ENCODE measurements at regions not wholly inside any gene's neighbourhood (a gene's known extent, or its start where the extent isn't known, plus 50 kb on each side); places are given as distances from the start of the nearest gene placed in this dataset.

DNA sequence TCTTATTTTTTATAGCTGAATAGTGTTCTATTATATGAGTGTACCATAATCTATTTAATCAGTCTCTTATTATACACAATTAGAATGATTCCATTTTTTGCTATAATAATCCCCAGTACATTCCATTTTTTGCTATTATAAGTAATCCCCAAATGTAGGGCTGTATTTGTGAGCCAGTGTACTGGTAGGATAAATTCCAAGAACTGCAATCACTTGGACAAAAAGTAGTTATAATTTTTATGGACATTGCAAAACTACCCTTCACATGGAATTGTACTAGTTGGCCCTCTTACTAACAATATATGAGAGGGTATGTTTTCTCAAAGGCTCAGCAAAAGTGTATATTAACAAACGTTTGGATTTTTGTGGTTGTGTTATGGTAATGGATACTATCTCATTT, 481.7 kb upstream of the CLINT1 start:
- DNase-seq = no peak

DNA sequence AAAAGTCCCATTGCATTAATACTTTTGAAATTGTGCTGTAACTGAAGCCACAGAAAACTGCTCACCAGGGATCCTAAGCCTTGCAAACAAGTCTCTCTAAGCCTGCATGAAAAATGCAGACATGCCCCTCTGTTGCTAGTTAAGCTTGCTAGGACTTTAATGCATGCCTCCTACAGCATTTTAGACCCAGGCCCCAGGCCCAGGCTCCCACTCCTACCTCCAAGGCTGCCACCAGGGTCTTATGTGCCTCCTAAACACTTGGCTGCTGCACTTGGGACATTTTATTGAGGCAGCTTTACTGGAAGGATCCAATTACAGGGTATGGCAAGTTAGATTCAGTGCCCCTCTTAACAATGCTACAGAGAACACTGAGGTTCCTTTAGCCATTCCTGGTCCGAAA, 467.3 kb upstream of the CLINT1 start:
- DNase-seq = no peak

DNA sequence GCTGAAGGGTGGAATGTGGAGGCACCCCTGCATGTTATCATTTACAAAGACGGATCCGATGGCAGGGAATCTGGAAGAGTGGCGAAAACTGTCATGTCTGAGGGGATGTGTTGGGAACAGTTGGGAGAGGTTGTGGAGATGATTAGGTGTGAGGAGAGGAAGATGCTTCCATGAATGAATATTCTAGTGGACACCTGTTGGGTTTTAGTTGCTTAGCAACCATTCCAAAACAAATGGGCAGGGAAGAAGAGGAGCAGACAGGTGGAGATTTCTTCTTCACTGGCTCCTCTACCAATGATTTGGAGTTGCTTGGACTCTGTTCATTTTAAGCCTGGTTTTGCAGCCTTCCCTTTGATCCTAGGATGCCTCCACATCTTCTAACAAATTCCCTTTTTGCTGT, 465.3 kb upstream of the CLINT1 start:
- no peak for DNase-seq

DNA sequence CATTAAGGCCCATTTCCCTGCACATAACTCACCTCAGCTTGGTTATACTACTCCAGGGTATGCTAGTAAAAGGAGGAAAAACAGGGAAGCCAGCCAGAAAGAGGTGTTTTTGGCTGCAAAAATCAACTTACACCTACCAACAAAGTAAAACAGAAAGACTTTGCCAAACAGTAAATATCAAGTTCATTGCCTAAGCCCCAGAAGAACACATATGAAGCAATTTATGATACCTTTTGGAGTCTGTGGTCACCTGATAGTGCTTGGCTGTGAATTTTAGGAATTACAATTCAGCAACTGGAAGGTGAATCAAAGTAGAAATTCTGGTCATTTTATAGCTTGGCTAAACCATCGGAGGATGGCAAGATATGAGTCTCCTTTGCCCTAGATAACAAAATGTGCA, 463.7 kb upstream of the CLINT1 start:
- DNase-seq = no peak

DNA sequence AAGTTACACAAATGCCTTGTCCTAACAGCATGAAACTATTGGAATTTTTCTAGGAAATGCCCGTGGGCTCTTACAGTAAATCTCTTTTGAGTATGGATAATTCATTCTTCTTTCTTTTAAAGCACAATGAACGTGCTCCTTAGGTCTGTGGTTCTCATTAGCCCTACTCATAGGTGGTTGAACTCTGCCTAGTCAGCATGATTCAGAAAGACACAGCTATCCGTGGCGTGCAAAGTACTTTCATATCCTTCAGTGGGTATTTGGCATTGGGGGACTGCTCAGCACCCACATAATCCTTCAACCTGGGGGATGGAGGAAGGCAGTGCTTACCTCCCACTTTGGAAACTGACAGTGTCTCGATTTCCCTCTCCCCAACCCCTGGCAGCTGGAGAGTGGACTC, 462.0 kb upstream of the CLINT1 start:
- DNase-seq = no peak

DNA sequence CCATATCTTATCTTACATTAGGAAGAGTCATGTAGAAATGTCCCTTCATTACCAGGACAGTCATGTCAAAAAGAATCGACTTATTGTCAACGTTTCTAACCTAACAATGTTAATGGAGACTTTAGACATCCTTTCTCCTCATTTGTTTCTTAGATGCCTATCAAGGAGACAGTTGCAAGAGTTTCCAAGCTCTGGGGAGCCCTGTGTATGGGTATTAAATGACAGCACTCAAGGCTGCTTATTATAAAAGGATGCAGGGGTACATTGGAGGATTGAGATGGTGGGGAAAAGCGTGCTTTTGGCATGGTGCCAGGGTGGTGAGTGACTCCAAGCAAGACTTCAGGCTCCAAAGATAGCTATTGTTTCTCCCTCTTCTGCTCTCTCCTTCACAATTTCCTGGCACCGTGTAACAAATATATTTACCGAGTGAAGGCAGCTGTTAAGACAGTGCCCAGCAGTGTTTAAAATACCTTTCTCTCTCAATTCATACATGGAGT, 461.3 kb upstream of the CLINT1 start:
- no peak for DNase-seq

DNA sequence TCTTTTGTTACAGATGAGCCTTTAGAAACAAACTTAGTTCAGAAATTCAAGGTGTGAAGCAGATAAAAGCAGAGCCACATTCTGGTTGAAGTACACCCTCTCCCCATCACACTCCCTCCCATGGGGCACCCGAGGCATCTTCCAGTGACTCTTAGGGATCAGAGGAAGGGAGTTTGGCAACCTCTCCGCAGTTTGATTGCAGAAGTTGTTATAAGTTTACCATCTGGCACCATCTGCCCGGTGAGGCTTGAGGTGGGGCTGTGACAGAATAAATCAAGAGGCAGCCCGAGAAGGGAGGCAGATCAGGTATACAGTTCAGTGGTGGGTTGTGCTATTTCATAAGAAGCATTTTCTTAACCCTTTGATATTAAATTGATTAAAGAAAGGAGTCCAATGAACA, 458.6 kb upstream of the CLINT1 start:
- DNase-seq = no peak

DNA sequence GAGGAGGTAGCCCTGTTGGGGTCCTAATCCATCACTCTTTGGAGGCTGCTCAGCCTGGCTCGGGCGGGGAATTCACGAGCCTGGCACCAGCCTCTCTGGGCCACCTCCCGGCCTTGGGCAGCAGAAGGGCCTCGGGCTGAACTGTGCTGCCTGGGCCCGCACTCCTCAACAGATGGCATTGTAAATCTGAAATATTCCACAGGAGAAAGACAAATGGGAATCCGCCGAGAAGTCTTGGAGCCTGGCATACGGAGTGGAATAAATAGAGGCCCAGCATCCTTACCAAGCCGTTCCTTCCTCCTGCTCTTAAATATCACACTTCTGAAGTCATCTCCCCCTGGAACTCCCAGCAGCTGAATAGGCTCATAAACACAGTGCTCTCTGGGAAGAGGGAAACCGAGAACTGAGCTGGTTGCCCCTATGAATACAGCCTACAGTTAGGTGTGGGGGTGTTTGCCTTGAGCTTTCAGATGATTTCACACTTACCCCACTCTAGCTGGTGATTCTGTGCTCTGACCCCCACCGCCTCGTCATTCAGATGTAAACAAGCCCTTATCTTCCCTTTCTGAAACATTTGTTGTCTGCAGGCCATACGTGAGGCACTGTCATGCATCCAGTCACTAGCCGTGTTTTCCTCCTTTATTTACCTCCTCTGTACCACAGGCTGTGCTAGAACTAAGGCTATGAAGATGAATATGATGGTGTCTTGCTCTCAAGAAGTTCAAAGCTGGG, 455.0 kb upstream of the CLINT1 start:
- DNase-seq = no peak

DNA sequence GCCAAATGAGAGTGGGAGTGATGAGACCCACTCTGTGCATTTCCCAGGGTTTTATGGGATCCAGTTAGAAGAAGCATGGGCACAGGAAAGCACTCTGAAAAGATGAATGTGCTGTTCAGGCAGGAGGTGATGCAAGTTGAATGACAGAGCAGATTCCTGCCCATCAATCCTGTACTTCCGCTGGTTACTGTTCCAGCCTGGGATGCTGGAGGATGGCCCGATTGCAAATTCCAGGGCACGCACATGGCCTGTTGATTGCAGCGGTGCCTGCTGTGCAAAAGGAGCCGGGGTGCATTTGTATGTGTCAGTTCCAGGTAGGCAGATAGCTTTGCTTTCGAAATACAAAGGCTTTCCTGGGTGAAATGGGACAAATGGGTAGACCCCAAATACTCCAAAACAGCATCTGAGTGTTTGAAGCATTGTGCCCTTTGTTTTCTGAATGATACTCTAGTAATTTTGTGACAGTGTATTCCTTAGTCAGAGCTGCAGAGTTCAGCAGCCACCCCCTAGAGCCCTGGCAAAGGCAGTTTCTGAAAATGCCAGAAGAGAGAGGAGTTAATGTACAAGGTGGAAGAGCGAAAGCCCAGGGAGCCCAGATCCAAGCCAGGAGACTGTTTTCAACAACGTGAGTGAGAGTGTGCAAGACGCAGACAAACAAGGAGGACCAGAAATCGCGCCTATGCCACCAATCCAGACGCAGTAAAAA, 454.2 kb upstream of the CLINT1 start:
- DNase-seq = no peak

DNA sequence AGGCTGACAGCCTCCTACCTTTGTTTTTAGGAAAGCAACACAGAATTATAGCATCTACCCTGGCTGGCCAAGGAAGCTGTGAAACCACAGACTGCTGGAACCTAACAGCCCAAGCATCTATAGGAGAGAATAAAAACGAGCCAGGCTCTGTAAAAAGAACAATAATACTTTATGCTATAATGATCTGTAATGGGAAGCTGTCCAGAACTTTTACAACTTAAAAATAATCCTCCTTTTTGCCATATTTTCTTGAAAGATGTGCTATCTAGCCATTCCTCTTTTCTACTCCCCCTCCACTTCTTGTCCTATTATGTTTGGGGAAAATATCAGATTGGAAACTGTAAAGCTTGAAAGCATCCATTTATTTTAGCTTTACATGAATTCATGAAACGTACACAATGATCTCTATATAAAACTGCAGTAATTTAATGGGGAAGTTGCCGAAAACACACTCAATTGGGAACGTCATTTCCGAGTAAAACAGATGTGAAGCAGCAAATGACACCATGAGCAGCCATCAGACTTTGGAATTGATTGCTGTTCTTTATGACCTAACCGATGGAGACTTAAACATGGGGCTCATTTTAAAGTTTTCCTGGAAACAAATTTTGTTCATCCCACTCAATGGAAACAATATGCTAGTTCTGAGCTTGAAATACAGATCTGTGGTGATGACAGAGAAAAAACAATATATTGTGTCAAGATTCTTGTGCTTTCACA, 450.3 kb upstream of the CLINT1 start:
- DNase-seq = no peak

DNA sequence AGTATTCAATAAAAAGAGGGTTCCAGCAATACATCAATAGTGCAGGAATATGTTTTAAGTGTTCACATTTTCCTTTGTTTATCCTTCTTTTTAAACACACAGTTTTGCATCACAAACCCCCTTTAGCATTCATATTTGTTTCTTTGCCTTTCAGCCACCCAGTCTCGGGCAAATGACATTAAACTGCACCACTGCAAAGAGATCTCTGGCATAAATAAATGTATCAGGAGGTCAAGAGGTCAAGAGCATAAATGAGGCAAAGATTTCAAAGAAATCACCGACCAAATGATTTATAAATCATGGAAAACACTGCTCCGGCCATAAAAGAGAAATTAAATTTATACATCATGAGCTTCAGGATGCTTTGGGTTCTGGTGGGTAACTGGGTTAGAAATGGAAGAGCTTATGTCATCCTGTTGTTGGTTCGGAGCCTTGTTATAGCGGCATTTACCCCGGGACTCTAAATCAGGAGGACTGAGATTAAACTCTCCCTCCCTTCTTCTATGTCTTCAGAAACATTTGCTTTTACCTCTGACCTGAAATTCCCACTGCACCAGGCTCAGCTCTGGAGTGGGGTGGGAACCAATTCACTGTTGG, 449.6 kb upstream of the CLINT1 start:
- DNase-seq = no peak

DNA sequence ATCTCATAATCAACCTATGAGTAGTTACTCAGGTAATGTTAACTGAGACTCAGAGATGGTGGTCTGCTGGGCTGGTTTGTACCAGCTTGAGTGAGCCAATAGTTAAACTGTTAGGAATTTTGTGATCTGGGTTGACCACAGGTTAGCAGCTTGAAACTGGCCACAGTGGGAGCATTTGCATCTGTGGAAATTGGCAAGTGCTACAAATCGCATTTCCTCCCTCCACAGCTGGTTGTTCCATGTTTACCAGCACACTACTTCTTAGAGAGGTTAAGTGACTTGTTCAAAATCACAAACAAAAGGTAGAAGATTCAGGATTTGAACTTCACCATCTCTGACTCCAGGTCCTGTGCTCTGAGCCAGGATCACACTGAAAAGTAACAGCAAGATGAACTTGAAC, 446.9 kb upstream of the CLINT1 start:
- no peak for DNase-seq

DNA sequence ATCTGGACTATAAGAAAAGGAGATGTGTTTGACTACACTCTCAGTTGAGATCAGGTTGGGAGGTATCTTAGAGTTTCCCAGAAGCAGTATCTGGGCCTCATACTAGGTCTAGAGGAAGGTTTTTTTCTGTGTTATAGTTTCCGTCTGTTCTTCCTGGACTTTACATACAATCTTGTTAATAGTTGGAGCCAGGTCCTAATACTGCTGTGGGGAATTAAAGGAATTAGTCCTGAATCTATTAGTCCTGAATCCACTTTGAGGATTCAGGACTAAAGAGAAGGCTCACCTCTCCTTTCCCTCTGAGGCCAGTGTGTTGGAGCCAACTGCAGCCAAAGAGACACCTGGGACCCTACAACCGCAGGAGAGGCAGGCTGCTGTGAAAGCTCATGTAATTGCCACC, 445.7 kb upstream of the CLINT1 start:
- DNase-seq = no peak

DNA sequence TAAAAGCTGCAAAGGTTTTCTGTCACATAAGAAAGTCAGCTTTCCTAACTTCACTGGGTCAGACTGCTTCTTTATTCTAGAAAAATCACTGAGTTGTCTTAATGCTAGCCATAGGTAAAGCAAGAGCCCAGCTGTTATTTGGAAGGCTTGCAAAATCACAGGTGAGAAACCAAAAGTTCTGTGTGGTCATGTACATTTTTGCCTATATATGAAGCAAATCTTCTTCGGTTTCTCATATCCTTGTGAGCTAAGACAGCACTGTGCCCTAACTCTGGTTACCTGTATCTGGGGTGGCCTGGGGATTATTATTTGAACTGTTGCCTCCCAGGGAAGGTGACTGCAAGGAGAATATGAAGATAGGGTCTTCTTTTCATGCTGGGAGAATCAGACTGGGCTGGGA, 444.9 kb upstream of the CLINT1 start:
- no peak for DNase-seq

DNA sequence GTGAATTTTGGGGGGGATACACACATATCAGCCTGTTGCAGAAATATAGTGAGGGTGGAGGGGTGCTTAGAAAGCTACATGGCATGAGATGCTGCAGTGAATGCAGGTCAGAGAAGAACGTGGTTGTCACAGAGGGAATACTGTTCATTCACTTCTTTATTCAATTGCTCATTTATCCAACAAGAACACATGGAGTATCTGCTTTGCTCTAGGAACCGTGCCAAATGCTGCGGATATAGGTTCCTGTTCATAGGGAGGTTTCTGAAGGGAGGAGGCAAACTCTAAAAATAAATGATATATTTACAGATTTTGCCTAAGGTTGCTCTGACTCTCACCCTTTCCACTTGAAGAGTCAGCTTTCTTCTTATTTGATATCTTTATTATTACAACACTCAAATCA, 444.3 kb upstream of the CLINT1 start:
- no peak for DNase-seq

DNA sequence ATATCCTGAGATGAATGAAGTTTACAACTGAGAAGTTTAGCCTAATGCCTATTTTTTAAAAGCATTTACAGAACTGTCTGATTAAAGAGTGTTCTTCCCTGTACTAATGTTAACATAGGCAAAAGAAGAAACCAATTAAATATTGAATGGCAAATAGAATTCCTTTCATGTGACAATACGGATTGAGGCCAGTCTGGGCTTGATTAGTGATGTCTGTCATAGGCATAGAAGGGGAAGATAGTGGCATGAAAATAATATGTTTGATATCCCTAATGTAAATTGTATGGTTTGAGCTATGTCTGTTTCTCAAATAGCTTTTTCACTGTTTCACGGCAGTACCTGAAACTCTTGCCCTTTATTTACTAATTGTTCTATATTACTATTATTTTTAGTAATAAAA, 443.1 kb upstream of the CLINT1 start:
- no peak for DNase-seq

DNA sequence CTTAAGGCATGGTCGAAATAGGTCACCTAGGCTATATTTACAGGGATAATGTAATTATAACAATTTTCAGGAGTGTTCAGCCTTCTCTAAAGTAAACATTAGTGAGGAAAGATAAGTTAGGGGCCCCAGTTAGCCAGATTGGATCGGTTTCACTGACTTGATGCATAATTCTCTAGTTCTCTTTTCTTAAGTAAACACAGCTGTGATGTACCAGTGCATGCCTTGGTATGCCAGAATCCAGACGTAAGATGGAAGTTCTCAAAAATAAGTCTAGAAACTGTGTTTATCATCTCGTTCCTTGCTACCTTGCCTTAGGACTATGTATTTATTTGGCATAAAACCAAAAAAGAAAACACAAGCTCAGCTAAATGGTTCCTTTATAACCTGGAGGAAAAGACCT, 442.2 kb upstream of the CLINT1 start:
- no peak for DNase-seq

DNA sequence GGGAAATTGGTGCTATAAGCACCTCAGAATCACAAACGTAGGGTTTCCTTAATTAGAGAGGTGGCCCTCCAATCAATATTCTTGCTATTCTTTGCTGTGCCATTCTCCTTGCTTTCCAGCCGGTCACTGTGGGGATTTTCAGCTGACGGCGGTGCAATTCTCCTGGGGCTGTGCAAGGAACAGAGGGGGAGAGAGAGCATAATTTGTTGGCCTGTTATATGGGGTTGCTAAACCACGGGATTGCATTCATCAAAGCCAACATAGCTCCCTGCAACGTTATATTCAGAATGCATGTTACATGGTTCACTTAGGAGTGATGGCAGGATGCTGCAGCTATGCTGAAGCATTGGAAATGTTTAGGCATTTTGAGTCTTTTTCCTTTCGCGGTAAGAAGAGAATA, 441.3 kb upstream of the CLINT1 start:
- DNase-seq = no peak

DNA sequence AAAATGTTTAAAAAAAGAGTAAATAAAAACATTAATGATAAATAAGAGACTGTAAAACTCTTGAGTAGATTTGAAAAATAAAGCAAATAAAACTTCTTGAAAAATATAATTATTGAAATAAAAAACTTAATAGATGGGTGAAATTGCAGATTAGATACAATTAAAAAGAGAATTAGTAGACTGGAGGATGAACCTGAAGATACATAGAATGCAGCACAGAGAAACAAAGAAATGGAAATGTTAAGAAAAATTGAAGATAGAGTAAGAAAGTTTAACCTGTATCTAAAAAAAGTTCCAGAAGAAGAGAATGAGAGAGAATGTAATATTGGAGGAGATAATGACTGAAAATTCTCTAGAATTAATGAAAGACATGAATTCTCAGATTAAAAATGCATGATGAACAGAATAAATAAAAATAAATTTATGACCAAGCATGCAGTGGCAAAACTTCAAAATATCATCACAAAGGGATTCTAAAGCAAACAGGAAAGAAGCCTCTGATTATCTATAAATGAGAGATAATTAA, 438.1 kb upstream of the CLINT1 start:
- DNase-seq = no peak

DNA sequence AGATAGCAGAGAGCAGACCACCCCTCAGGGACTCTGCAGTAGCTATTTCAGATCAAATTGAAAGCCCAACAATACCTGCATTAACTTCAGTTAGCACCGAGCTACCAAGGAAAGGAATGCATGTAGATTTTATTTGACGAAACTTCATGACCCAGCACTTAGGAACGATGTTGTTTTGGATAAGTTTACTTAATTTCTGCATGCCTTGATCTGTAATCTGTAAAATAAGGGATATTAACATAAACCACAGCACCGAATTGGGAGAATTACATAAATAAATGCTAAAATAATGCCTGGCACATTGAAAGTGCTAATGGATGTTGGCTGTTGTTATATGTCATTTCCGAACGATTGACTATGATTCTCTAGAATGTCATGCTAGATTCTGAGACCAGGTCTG, 435.8 kb upstream of the CLINT1 start:
- no peak for DNase-seq

DNA sequence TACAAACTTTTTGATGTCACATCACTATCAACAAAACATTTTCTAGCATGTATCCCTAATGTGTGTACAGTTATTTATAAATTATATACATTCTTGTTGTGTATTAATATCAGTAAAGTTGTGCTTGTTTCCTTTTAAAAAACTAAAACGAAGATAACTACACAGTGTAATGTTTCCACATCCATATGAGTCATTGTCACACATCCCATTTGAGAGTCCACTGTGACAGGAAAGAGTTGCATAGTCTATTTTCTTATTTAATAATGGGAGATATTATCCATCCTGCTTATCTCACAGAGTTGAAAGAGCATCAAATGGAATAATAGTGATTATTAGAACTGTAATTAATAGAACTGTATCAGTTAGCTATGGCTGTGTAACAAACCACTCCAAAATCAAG, 434.0 kb upstream of the CLINT1 start:
- DNase-seq = no peak

DNA sequence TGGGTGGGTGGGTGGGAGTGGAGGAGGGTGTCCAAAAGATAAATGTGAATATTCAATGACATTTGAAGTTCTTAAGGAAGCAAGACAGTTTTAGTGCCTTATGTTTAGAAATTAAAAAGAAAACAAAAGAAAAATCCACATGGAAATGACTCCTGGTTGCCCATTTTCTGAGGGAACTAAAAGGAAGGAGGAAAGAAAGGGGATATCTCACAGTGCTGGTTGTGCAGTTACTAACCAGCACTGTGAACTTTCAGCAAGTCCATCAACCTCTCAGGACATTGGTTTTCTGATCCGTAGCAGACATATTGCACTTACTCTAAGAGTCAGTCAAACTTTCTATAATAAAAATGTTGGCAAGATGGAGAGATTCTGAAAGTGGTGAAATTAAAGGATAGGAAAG, 431.0 kb upstream of the CLINT1 start:
- no peak for DNase-seq

DNA sequence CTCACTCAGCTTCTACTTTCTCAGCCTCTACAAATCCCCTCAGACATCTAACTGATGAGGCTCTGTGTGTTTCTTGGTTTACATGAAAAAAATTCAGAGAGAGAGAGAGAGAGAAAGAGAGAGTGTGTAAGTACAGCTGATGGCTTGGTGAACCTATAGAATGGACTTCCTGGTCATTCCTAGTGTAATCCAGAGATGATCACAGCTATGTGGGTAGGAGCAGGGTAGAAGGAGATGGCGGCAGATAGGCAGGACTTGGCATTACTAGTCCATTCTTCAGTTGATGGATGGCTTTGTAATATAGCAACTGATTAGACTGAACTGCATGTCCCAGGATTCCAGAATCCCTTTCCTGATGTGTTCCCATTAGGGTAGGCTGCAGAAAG, 429.3 kb upstream of the CLINT1 start:
- DNase-seq = no peak

All from activated CD8-positive, alpha-beta memory T cell treated with anti-CD3 and anti-CD28 coated beads, Interleukin-2, amount 50 U/mL, for 4 hours (primary cell).